ENCODE measurements at regions not wholly inside any gene's neighbourhood (a gene's known extent, or its start where the extent isn't known, plus 50 kb on each side); places are given as distances from the start of the nearest gene placed in this dataset.
"Not testable (repeated sequence)": the region's sequence is repeated elsewhere in the genome, so short reads cannot be mapped to it uniquely, and the experiment has no call there.

GRCh38 chr2:8446751-8447150 is 235.1 kb upstream of the ID2 start:
- not testable (repeated sequence) for TF ChIP-seq CTCF (IDR thresholded peaks at IDR 0.05; ENCODE audit: low read length); EZH2phosphoT487 (IDR thresholded peaks at IDR 0.05; ENCODE audit: low read length); EZH2 (optimal IDR thresholded peaks at IDR 0.05; ENCODE audit: low read depth, low read length)
